H1 (cell line): ENCODE measurements at regions not wholly inside any gene's neighbourhood (a gene's known extent, or its start where the extent isn't known, plus 50 kb on each side); places are given as distances from the start of the nearest gene placed in this dataset.

Source experiments
- CEBPB ChIP-seq: IDR thresholded peaks from 2 replicates; pipeline ENCODE4 v1.6.1; 2012; ENCODE audit warnings: low read depth, low read length
- CTCF ChIP-seq, 3 experiments: IDR thresholded peaks; 1 replicate in 2 of 3; 2 replicates in 1 of 3; pipeline versions ENCODE4 v1.5.1 to v1.6.1; 2011; ENCODE audit warnings: low read length in 3 of 3, mild to moderate bottlenecking in 3 of 3, inconsistent platforms in 2 of 3, low read depth in 1 of 3, moderate library complexity in 1 of 3; ENCODE audit not compliant: insufficient read depth in 1 of 3; ENCODE audit errors: control extremely low read depth in 1 of 3
- EP300 ChIP-seq, 2 experiments: IDR thresholded peaks; 1 replicate in 1 of 2; 2 replicates in 1 of 2; pipeline ENCODE4 v1.6.1; 2011 to 2012; ENCODE audit warnings: low read depth in 2 of 2, low read length in 2 of 2, mild to moderate bottlenecking in 2 of 2, borderline replicate concordance in 1 of 2, inconsistent platforms in 1 of 2, moderate library complexity in 1 of 2
- YY1 ChIP-seq: IDR thresholded peaks from 2 replicates; pipeline ENCODE4 v1.6.1; 2011; ENCODE audit warnings: low read depth, mild to moderate bottlenecking, low read length

GRCh38 chr2:184297085-184297484 lies 301.2 kb upstream of the ZNF804A start:
- TF ChIP-seq YY1: no peak
- TF ChIP-seq CTCF (IDR thresholded peaks at IDR 0.05; ENCODE audit: control extremely low read depth in 1 of 3, insufficient read depth in 1 of 3, low read depth in 1 of 3, low read length in 3 of 3): no peak
- TF ChIP-seq CEBPB: no peak
- no peak for TF ChIP-seq EP300 (IDR thresholded peaks at IDR 0.05; ENCODE audit: borderline replicate concordance in 1 of 2, low read depth in 2 of 2, low read length in 2 of 2)
